ENCODE measurements at regions not wholly inside any gene's neighbourhood (a gene's known extent, or its start where the extent isn't known, plus 50 kb on each side); places are given as distances from the start of the nearest gene placed in this dataset.

DNA sequence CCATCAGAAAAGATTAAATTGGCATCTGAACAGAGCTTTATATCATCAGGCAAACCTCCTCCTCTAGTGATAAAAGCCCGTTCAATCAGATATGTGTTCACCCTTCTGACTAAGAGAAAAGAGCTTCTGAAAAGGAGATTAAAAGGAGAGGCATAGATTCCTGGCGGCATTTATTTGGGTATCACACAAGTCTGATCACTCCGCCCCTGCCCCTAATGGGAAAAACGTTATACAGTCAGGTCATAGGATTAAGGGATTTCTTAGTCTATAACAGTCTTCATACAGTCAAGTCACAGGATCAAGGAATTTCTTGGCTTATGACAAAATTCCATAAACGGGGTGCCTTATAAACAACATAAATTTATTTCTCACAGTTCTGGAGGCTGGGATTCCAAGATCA is 295.4 kb upstream of the SATB1 start:
- TF ChIP-seq YY1 (IDR thresholded peaks at IDR 0.05; ENCODE audit: low read depth) (no peak), CEBPB (IDR thresholded peaks at IDR 0.05) (no peak), EGR1 (IDR thresholded peaks at IDR 0.05) (no peak), RAD21 (IDR thresholded peaks at IDR 0.05; ENCODE audit: low read depth) (no peak)

Measured in Ishikawa (cell line).